NCI-H2227 treated with DMSO at 0.1 percent for 48 hours (cell line): ENCODE measurements at regions not wholly inside any gene's neighbourhood (a gene's known extent, or its start where the extent isn't known, plus 50 kb on each side); places are given as distances from the start of the nearest gene placed in this dataset.
"Not testable (repeated sequence)": the region's sequence is repeated elsewhere in the genome, so short reads cannot be mapped to it uniquely, and the experiment has no call there.

ENCODE experiments used
- DNase-seq: peaks from one replicate; lab custom pipeline; 2025; lab: John Stamatoyannopoulos, UW

GRCh38 chr6:86070151-86070550 is 427.5 kb upstream of the SYNCRIP start:
- DNase-seq, result no peak

DNA sequence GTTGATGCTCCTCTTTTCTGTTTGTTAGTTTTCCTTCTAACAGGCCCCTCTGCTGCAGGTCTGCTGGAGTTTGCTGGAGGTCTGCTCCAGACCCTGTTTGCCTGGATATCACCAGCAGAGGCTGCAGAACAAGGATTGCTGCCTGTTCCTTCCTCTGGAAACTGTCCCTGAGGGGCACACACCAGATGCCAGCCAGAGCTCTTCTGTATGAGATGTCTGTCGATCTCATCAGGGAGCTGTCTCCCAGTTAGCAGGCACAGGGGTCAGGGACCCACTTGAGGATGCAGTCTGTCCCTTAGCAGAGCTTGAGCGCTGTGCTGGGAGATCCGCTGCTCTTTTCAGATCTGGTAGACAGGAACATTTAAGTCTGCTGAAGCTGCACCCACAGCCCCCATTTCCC is 422.3 kb upstream of the SYNCRIP start:
- not testable (repeated sequence) for DNase-seq

- DNase-seq, result not testable (repeated sequence)
Observed at GRCh38 chr6:86057293-86057980, 414.8 kb upstream of the SYNCRIP start.

DNA sequence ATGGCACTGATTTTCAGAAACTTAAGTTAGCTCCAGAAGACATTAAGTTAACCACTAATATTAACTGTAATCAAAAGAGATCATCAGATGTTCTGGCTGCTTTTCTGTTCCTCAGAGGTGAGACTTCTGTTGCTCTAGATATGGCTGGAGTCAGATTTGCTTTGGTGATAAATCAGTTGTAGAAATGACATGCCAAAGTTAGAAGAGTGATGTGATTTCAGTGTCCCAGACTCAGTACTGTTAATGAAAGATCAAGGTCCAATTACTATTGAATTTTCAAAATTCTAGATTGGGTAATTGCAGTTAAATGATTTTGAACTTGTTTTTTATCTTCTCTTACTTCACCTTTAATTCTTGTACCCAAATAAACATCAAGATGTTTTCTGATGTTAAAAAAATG is 402.4 kb upstream of the SYNCRIP start:
- no peak for DNase-seq

- no peak for DNase-seq
Observed at GRCh38 chr6:86042214-86042613, 399.5 kb upstream of the SYNCRIP start.

DNA sequence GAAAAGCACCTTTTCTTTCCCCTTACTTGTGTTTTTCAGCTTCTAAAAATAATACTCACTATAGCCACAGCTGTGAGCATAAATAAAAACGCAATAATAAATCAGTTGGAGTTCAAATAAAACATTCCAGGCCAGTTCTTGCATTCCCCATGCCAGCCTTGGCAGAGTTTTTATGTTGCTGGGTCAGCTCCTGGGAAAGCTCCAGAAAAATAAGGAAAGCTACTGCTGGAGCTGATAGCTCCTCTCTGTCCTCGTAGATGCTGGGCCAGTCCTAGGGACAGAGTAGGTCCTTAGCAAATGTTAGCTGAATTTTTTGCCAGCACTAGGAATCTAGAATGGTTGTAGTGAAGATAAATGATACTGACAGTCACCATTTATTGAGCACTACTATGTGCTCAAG is 389.0 kb upstream of the SYNCRIP start:
- DNase-seq, result no peak

GRCh38 chr6:86030875-86031274 is 388.2 kb upstream of the SYNCRIP start:
- DNase-seq, result no peak

DNA sequence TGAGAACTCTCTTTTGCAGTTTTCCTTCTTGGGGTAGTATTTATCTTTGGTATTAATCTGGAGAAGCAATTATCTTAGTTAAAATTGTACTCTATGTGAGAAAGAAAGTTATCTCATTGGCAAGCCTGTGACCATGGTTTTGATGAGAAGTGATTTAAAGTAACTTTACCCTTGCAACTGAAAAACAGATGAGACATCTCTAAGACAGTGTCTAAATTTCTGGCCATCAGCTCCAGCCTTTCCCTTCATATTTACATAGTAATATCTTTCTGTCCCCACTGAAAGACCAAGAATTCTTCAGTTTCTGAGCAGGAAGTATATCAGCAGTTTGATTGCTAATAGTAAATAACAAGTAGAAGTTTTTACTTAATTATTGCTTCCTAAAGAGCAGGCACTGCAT is 386.1 kb upstream of the SYNCRIP start:
- no peak for DNase-seq

DNA sequence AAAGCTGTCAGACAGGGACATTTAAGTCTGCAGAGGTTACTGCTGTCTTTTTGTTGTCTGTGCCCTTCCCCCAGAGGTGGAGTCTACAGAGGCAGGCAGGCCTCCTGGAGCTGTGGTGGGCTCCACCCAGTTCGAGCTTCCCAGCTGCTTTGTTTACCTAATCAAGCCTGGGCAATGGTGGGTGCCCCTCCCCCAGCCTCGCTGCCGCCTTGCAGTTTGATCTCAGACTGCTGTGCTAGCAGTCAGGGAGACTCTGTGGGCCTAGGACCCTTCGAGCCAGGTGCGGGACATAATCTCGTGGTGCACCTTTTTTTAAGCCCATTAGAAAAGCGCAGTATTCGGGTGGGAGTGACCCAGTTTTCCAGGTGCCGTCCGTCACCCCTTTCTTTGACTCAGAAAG is 384.2 kb upstream of the SYNCRIP start:
- DNase-seq, result not testable (repeated sequence)

DNA sequence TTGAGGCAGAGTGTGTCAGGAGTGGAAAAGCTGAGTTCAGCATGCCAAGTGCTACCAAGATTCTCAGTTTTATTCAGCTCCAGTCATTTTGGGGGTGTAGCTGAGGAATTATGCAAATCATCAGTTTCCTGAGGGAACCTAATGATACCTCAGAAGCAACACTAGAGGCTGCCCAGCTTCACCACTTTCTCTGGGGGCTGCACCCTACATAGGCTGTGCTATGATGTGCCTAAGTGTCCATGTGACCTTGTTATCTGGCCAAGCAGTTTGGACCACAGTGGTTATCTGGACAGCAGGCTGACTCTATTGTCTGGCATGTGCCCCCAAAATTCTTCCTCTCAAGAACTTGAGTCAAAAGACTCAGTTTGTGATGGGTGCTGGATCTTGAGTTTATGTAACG is 374.6 kb upstream of the SYNCRIP start:
- no peak for DNase-seq

- no peak for DNase-seq
Observed at GRCh38 chr6:86016567-86016966, 373.9 kb upstream of the SYNCRIP start.

DNA sequence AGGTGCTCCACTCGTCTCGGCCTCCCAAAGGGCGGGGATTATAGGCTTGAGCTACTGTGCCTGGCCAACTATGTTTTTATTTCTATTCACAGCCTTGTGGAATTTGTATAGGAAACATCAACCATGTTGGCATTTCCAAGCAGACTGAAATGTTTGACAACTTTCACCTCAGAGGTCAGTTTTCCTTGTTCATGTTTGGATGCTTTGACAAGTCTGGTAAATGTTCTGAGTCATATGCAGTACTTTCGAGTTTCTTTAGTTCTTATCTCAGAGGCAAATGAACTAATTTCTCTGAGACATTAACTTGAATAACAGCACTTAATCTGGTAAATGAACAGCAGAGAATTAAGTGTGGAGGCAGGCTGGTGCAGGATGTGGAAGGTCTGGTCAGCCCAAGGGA is 373.4 kb upstream of the SYNCRIP start:
- DNase-seq, result no peak

DNA sequence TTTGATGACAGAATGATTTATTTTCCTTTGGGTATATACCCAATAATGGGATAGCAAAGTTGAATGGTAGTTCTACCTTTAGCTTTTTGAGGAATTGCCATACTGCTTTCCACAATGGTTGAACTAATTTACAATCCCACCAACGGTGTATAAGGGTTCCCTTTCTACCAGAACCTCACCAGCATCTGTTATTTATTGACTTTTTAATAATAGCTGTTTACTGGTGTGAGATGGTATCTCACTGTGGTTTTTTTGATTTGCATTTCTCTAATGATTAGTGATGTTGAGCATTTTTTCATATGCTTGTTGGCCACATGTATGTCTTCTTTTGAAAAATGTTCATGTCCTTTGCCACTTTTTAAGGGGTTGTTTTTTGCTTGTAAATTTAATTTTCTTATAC is 370.3 kb upstream of the SYNCRIP start:
- not testable (repeated sequence) for DNase-seq

DNA sequence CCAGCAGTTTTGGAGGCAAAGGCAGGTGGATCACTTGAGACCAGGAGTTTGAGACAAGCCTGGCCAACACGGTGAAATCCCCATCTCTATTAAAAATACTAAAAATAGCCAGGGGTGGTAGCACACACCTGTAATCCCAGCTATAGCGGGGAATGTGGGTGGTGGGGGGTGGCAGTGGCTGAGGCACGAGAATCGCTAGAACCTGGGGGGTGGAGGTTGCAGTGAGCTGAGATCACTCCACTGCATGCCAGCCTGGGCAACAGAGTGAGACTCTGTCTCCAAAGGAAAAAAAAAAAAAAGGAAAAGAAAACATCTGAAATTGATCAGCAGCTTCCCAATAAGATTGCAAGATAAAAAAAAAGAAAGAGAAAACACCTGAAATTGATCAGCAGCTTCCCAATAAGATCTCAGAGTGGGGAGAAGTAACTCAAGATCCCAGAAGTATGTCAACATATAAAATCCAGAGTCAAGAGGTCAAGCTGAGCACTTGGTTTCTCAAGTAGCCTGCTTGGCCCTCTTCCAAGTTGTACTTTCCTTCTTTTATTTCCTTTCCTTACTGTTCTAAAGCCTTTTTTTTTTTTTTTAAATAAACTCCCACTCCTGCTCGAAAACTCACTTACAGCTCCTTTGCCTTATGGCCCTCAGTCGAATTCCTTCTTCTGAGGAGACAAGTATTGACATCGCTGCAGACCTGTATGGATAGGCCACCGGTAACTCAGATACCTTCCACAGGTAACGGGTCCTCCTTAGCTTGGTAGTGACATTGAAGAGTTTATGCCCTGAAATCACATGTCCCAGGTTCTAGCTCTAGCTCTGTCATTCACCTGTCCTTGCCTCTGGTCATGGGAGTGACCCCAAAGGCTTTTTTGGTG is 368.5 kb upstream of the SYNCRIP start:
- no peak for DNase-seq

GRCh38 chr6:85997206-85997605 is 354.5 kb upstream of the SYNCRIP start:
- no peak for DNase-seq

DNA sequence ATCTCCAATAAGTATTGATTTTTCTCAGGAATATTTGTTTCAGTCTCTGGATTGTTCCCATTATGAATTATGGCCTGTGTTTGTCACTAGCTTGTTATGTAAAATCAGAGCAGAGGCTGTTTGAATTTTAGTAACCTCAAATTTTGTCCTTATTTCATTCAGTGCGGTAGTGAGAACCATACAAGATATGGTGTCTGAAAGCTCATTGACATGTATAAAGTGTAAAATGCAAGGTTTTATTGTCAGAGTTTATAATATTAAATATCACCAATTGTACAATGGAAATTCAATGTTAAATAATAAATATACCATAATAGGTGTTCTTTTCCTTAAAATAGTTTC is 353.3 kb upstream of the SYNCRIP start:
- DNase-seq, result no peak

- DNase-seq, result no peak
Observed at GRCh38 chr6:85995339-85996033, 352.8 kb upstream of the SYNCRIP start.

- no peak for DNase-seq
Observed at GRCh38 chr6:85986681-85987080, 344.0 kb upstream of the SYNCRIP start.

DNA sequence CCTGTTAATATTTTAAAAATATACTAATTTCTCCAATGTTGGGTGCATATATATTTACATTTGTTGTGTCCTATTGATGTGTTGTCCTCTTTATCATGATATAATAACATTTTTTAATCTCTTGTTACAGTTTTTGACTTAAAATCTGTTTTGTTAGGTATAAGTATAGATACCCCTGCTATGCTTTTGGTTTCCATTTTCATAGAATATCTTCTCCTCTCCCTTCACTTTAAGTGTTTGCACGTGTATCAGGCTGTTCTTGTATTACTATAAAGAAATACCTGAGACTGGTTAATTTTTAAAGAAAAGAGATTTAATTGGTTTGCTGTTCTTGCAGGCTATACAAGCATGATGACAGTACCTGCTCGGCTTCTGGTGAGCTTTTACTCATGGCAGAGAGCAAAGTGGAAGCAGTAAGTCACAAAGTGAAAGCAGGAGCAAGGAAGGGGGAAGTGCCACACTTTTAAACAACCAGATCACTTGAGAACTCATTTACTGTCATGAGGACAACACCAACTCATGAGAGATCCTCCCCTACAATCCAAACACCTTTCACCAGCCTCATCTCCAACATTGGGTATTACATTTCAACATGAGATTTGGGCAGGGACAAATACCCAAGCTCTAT is 340.5 kb upstream of the SYNCRIP start:
- no peak for DNase-seq

DNA sequence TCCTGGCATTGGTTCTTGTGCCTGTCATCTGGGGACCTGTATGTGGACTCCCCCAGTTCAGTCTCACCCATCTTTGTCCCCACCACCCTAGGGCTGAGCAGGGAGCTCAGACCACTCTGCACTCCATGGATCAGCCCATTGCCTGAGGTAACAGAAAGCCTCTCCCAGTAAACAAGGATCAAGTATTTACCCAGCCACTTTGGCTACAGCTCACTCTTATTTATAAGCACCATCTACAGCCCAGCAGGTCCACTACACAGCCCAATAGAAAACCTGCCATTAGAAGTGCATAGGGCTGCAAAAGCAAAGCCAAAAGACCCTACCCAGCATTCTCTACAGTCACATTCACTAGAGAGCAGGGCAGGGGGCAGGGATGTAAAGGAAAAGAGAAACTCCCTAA is 335.0 kb upstream of the SYNCRIP start:
- no peak for DNase-seq

GRCh38 chr6:85975957-85976356 is 333.3 kb upstream of the SYNCRIP start:
- DNase-seq, result no peak

GRCh38 chr6:85971238-85971637 is 328.6 kb upstream of the SYNCRIP start:
- no peak for DNase-seq

- DNase-seq, result no peak
Observed at GRCh38 chr6:85966828-85967227, 324.1 kb upstream of the SYNCRIP start.
